A172 (cell line): ENCODE measurements at regions not wholly inside any gene's neighbourhood (a gene's known extent, or its start where the extent isn't known, plus 50 kb on each side); places are given as distances from the start of the nearest gene placed in this dataset.
A peak's percentile ranks its signal among the peaks of the same experiment; 100 is the strongest.

Experiments
- DNase-seq: peaks from one replicate; pipeline ENCODE4 v3.0.0-alpha.2; 2015; ENCODE audit warnings: low spot score

- DNase-seq, result no peak
Observed at GRCh38 chr1:175894581-175894980, 151.2 kb upstream of the TNR start.

GRCh38 chr1:175893192-175893591 lies 149.8 kb upstream of the TNR start:
- no peak for DNase-seq

GRCh38 chr1:175892686-175893085 lies 149.3 kb upstream of the TNR start:
- DNase-seq, result no peak

- DNase-seq, result no peak
Observed at GRCh38 chr1:175891783-175892309, 148.5 kb upstream of the TNR start.

GRCh38 chr1:175890958-175891357 lies 147.6 kb upstream of the TNR start:
- DNase-seq, result no peak

- DNase-seq, result no peak
Observed at GRCh38 chr1:175889848-175890247, 146.5 kb upstream of the TNR start.

GRCh38 chr1:175888996-175889395 lies 145.6 kb upstream of the TNR start:
- no peak for DNase-seq

GRCh38 chr1:175887981-175888428 lies 144.6 kb upstream of the TNR start:
- peak; percentile 31 for DNase-seq

- no peak for DNase-seq
Observed at GRCh38 chr1:175887521-175887920, 144.1 kb upstream of the TNR start.

- DNase-seq, result no peak
Observed at GRCh38 chr1:175885326-175885725, 141.9 kb upstream of the TNR start.

- DNase-seq, result no peak
Observed at GRCh38 chr1:175884369-175884768, 141.0 kb upstream of the TNR start.

GRCh38 chr1:175882192-175882591 lies 138.8 kb upstream of the TNR start:
- DNase-seq, result no peak

- DNase-seq, result no peak
Observed at GRCh38 chr1:175881246-175881976, 138.0 kb upstream of the TNR start.

- no peak for DNase-seq
Observed at GRCh38 chr1:175878775-175879174, 135.4 kb upstream of the TNR start.

- DNase-seq, result no peak
Observed at GRCh38 chr1:175877939-175878737, 134.7 kb upstream of the TNR start.

GRCh38 chr1:175875556-175875955 lies 132.2 kb upstream of the TNR start:
- DNase-seq, result no peak

GRCh38 chr1:175874081-175874480 lies 130.7 kb upstream of the TNR start:
- DNase-seq, result no peak

GRCh38 chr1:175873290-175873935 lies 130.0 kb upstream of the TNR start:
- DNase-seq, result no peak

- DNase-seq, result no peak
Observed at GRCh38 chr1:175872588-175872987, 129.2 kb upstream of the TNR start.

GRCh38 chr1:175871647-175872046 lies 128.3 kb upstream of the TNR start:
- no peak for DNase-seq

GRCh38 chr1:175870217-175870616 lies 126.8 kb upstream of the TNR start:
- no peak for DNase-seq

- DNase-seq, result no peak
Observed at GRCh38 chr1:175866776-175867175, 123.4 kb upstream of the TNR start.
